Inflammatory macrophage (primary cell): ENCODE measurements at regions not wholly inside any gene's neighbourhood (a gene's known extent, or its start where the extent isn't known, plus 50 kb on each side); places are given as distances from the start of the nearest gene placed in this dataset.

Source experiments
- DNase-seq, 2 donors: peaks; one replicate each; pipeline ENCODE4 v3.0.0-alpha.2; 2020 to 2022

GRCh38 chr14:51145246-51145645 lies 50.3 kb upstream of the TRIM9 start:
- DNase-seq: peak; percentile 17 to 43

DNA sequence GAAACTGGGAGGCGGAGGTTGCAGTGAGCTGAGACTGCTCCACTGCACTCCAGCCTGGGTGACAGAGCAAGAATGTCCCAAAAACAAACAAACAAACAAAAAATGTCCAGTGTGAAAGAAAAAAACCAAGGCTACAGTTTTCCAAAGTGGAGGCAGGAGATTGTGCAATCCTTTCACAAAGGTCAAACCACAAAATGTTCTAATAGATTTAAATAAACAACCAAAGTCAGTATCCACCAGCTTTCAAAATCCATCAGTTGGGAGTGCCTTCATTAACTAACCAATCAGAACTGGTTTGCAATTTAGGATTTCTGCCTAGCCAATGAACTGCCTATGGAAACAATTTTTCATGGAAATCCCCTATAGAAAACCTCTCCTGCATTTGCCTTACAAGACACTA lies 52.3 kb upstream of the TRIM9 start:
- peak; percentile 9 to 20 for DNase-seq

GRCh38 chr14:51155326-51155725 lies 60.4 kb upstream of the TRIM9 start:
- no peak for DNase-seq

DNA sequence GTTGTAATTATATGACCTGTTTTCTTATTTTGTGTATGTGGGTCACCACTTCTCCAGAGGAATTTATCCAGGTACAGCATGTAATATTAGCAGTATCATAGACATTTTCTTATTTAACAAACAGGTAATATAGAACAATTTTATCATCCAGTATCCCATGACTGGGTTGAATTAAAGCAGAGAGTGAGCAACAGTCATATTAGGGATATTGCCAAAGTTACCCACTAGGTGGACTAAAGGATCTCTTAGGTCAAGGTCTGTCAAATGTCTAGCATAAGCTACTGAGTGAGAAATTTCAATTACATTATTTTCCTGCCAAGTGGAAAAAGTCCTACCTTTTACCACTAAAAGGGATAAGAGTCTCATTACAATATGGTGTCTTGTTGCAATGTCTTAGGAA lies 62.1 kb upstream of the TRIM9 start:
- DNase-seq: peak; percentile 44 to 46

GRCh38 chr14:51160871-51161270 lies 66.0 kb upstream of the TRIM9 start:
- DNase-seq: no peak

DNA sequence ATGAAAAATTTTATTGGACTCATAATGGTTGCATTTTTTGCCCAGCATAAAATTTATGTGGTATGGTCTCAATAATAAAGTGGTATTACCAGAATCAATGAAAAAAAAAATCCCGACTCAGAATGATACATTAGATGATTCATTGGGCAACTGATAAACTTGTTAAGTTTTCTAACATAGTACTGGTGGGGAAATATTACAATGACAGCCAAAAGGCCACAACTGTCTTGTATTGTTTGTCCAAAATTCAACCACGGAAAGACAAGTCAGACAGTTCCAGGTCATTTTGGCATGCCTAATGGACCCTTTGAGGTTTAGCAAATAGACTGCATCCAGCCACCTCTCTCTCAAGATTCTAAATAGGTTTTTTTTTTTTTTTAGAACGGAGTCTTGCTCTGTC lies 70.5 kb upstream of the TRIM9 start:
- DNase-seq: no peak

DNA sequence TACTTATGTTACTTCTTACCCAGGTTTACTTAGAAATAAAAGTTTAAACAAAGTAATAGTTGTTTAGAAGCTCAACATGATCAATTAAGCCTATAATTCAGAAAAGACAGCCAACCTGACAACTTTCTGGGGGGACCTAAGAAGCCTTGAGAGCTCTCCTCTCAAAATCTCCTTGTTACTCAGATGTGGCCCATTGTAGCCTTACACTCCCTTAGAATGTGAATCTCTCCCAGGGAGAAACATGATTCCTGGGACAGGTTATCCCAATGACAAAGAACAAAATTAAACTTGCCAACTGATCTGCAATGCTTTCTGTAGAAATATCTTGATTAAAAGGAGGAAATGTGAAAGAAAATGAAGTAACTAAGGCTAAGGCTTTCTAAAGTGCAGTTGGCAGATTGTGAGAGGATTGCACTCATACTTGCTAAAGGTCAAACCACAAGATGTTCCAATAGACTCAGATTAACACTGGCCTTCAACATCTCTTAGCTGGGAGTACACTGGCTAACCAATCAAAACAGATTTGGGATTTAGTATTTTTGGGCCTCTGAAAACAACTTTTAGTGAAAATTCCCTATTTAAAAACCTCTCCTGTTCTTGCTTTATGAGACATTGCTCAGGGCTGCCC lies 72.3 kb upstream of the TMX1 start:
- DNase-seq: peak; percentile 67 to 81

DNA sequence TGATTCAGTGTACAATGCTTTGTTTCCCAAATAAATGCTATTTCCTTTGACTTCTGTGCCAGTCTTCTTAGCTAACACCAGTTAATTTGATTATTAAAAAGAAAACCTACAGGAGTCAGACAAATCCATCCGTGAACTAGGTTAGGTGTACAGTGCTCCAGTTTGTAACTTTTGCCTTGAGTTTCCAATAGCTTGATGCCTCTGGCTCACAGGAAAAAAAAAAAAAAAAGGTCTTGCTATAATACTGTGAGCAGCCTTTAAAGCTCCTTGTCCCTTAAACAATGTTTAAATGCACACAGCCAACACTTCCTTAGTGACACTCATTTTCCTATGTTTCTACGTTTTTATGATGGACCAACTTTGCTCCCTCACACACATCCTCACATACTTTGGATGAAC lies 71.8 kb upstream of the TMX1 start:
- no peak for DNase-seq

GRCh38 chr14:51173863-51174262 lies 66.2 kb upstream of the TMX1 start:
- no peak for DNase-seq

DNA sequence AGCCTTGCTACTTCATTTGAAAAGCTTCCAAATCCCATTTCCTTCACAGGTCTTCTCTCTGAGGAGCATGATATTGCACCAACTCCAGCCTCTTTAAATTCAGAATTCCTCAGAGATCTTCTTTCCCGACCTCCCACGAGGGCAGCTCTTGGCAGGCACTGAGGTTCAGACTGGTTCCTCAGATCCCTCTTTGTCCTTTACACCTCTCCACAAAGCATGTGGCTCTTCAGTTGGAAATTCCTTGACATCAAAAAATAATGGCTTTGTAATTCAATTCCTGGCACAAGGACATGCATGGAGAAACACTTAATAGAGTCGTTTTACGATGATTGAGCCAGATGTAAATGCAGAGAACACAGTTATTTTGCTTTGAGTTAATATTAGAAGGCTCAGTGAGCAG lies 63.2 kb upstream of the TMX1 start:
- DNase-seq: no peak

- DNase-seq: peak; percentile 10 to 29
Measured at GRCh38 chr14:51180577-51180976, 59.5 kb upstream of the TMX1 start.

DNA sequence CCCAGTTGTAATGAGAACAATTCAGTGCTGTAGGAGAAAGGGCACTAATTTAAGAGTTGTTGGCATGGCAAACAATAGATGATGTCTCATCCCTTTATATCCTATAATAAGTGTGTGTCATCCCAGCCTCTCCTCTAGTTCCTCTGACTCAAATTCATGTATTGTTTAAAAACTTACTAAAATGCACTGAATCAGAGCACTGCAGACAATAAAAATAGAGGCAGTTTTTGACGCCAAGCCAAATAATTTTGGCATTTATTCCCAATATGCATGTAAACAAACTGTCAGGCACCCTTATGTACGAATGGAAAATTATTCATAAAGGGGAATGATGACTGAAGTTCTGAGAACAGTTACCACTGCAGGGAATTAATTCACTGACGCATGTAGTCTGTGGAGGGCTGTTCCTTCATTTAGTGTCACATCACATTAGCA lies 57.9 kb upstream of the TMX1 start:
- no peak for DNase-seq

DNA sequence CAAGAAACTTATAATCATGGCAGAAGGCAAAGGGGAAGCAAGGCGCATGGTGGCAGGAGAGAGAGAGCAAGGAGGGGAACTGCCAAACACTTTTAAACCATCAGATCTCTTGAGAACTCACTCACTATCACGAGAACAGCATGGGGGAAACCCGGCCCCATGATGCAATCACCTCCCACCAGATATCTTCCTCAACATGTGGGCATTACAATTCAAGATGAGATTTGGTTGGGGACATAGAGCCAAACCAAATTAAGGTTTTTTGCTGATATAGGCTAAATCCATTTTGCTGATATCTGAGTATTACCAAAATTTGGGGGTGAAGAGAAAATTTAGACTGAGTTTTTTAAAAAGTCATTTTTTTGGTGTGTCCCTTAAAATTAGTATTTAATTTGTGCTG lies 54.9 kb upstream of the TMX1 start:
- DNase-seq: peak; percentile 8 to 47

DNA sequence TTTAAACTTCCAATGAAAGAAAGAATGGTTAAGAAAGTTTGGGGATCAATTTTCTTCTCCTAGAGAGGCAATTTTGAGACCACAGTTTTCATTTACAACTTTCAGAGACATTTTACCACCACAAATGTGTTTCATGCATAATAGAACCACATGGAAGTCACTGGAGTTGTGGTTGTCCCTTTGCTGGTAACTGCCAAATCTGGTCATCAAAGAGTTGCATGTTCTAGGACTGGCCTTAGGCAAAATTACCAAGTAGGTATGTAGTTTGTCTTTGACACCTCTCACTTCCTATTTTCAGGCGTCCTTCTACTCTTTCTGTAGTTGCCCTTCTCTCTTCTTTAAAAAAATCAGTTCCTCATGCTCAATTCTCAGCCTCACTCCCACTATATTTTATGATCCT lies 54.3 kb upstream of the TMX1 start:
- no peak for DNase-seq

DNA sequence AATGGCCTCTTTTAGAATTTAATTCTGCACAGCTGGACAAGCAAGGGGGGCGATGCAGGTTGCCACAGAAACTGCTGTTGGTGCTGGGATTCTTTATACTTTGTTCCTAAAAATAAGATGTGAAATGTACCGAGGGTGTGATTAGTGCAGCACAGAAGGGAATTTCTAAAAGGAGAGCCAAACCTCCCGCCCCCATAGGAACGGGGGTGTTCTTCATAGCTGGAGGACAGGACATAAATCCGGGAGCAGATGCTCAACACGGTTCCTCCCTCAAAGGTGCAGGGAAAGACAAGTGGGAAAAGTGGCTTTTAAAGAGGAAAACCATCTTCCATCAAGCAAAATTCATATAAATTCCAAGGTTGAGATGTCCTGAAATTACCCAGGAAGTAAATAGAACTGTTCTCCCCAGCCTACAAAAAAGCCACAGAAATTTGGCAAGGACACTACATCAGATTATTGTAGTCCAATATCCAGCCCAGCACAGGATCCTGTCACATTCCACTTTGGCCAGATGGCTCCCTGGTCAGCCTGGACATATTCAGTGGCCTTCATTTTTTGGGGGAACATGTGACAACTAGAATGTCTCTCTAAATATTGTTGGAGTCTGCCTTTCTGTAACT lies 51.4 kb upstream of the TMX1 start:
- no peak for DNase-seq

DNA sequence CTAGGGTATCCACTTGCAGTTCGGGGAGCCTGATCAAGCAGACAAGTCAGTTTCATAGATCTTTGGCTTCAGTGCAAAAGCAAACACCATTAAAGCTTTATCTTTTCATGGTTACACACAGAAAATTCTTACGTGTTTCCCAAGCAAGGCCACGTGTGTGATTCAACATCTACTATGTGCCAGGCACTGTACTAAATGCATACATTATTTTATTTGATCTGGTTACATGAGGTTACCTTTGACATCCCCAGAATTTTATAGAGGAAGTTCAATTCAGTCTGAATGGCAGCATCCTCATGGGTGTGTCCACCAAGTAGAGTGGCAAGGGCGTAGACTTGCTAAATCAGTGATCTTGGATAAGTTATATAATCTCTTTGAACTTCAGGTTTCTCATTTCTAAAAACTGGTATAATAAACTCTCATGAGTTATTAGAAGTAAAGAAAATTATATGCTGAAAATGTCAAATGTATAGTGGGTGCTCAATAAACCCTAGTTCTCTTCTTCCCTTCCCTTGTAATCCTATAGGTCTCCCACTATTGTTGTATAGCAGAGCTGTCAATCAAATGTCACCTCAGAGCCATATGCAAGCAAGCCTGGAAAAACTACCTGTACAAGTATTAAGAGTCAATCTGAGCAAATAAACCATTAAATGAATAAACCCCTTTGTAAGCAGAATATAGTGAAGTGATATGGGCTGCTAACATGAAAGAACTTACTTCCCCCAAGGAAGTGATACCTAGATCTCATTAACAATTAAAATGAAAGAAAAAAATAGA lies 50.3 kb upstream of the TMX1 start:
- DNase-seq: no peak
